Spleen (tissue), 11 donors: ENCODE measurements at regions not wholly inside any gene's neighbourhood (a gene's known extent, or its start where the extent isn't known, plus 50 kb on each side); places are given as distances from the start of the nearest gene placed in this dataset.

Source experiments
- DNase-seq: peaks from one replicate; pipeline ENCODE4 v3.0.0-alpha.2; 2020
- H3K27ac ChIP-seq, 8 donors: fragments of 200-600 bp; sonication (generic) in 7 of 8; 1 replicate in 4 of 8; 2 replicates in 4 of 8; pipeline versions ENCODE4 v1.5.0 to v1.8.0; 2016 to 2021; ENCODE audit warnings: inconsistent platforms in 4 of 8, mild to moderate bottlenecking in 4 of 8, moderate library complexity in 1 of 8
- H3K27me3 ChIP-seq, 7 donors: fragments of 200-600 bp; sonication (generic) in 6 of 7; replicated peaks in 1 of 7; 1 replicate in 4 of 7; 2 replicates in 3 of 7; pipeline versions ENCODE4 v1.5.0 to v1.8.0; 2016 to 2021; ENCODE audit warnings: inconsistent platforms in 3 of 7, mild to moderate bottlenecking in 1 of 7
- H3K36me3 ChIP-seq, 6 donors: fragments of 200-600 bp; sonication (generic) in 5 of 6; 1 replicate in 4 of 6; 2 replicates in 2 of 6; pipeline versions ENCODE4 v1.5.0 to v1.8.0; 2016 to 2021; ENCODE audit warnings: inconsistent platforms in 2 of 6
- H3K4me1 ChIP-seq, 6 donors: fragments of 200-600 bp; sonication (generic) in 5 of 6; 1 replicate in 3 of 6; 2 replicates in 3 of 6; pipeline versions ENCODE4 v1.5.0 to v1.8.0; 2016 to 2021; ENCODE audit warnings: inconsistent platforms in 3 of 6
- H3K4me3 ChIP-seq, 8 donors: fragments of 200-600 bp; sonication (generic) in 7 of 8; 1 replicate in 4 of 8; 2 replicates in 4 of 8; pipeline versions ENCODE4 v1.5.0 to v1.8.0; 2016 to 2021; ENCODE audit warnings: inconsistent platforms in 4 of 8, mild to moderate bottlenecking in 4 of 8, moderate library complexity in 2 of 8
- H3K9me3 ChIP-seq, 8 donors: fragments of 200-600 bp; sonication (generic) in 7 of 8; 1 replicate in 4 of 8; 2 replicates in 4 of 8; pipeline versions ENCODE4 v1.5.0 to v1.8.0; 2016 to 2021; ENCODE audit warnings: inconsistent platforms in 4 of 8
- POLR2A ChIP-seq, 3 donors: fragments of 450-650 bp; IDR thresholded peaks; one replicate each; pipeline ENCODE4 v1.5.1; 2017; ENCODE audit warnings: antibody characterized with exemption in 3 of 3, mild to moderate bottlenecking in 1 of 3
- POLR2AphosphoS5 ChIP-seq, 3 donors: sonication (generic); formaldehyde crosslinking; IDR thresholded peaks; one replicate each; pipeline ENCODE4 v1.5.1; 2017; ENCODE audit warnings: antibody characterized with exemption in 3 of 3
- WGBS, 5 donors: extraction: QIAGEN DNeasy Blood & Tissue Kit in 3 of 5; methylation state at CpG; one replicate each; pipeline versions ENCODE4 v1.1.5 to v1.1.7; 2013 to 2018; 5-methylcytosine and 5-hydroxymethylcytosine counted together
- intact Hi-C: fragments of 100-400 bp; cut with DNase I; formaldehyde crosslinking; loops from one replicate; pipeline ENCODE4 v1.15.0; 2023; ENCODE audit warnings: low total_unique reads
- TF ChIP-seq, protein P1 (sequence below), 11 experiments: fragments of 200-600 bp in 7 of 11; fragments of 450-650 bp in 4 of 11; sonication (generic) in 4 of 11; IDR thresholded peaks in 8 of 11; conservative IDR thresholded peaks in 3 of 11; 1 replicate in 7 of 11; 2 replicates in 4 of 11; pipeline versions ENCODE4 v1.4.0 to v1.8.0; 2016 to 2021; ENCODE audit warnings: antibody characterized with exemption in 11 of 11, inconsistent platforms in 4 of 11, mild to moderate bottlenecking in 1 of 11
- donor health status: healthy with polysubstance abuse.
- donor health status: DM: no; HTN: no; CAD: no; lungs with moderate emphysema.
- donor health status: DM: no; HTN: no; CAD: no.
- donor health status: Bipolar disorder and iron deficiency.
- donor health status: healthy.
- donor health status: DM: no; HTN: no; CAD: no.
- donor health status: DM: yes; HTN: yes; CAD: no.

DNA sequence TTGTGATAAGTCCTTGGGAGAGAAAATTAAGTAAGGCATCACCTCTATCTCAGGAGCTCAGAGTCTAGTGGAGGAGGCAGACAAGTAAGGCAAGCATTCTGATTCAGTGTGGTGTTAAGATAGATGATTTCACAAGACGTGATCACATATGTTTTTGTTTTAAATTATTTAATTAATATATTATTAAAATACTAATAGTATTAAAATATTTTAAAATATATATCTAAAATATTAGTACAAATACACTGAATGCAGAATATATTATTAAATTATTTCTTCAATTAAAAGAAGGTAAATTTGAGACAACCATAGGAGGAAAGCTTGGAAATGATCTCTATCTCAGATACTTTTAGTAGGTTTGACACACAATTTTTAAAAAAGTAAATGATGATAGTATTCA, 51.5 kb upstream of the ANO4 start:
- no peak overlapping the region for H3K4me3 ChIP-seq
- no peak overlapping the region for H3K27ac ChIP-seq
- no peak for TF ChIP-seq POLR2AphosphoS5 (IDR thresholded peaks at IDR 0.05)
- TF ChIP-seq POLR2A (IDR thresholded peaks at IDR 0.05), result no peak
- TF ChIP-seq, protein P1, sequence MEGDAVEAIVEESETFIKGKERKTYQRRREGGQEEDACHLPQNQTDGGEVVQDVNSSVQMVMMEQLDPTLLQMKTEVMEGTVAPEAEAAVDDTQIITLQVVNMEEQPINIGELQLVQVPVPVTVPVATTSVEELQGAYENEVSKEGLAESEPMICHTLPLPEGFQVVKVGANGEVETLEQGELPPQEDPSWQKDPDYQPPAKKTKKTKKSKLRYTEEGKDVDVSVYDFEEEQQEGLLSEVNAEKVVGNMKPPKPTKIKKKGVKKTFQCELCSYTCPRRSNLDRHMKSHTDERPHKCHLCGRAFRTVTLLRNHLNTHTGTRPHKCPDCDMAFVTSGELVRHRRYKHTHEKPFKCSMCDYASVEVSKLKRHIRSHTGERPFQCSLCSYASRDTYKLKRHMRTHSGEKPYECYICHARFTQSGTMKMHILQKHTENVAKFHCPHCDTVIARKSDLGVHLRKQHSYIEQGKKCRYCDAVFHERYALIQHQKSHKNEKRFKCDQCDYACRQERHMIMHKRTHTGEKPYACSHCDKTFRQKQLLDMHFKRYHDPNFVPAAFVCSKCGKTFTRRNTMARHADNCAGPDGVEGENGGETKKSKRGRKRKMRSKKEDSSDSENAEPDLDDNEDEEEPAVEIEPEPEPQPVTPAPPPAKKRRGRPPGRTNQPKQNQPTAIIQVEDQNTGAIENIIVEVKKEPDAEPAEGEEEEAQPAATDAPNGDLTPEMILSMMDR (IDR thresholded peaks at IDR 0.05 in 8 of 11, conservative IDR thresholded peaks at IDR 0.05 in 3 of 11), result no peak
- H3K9me3 ChIP-seq, result peaks cover 0 to 14% (median 4%) of the 10 kb centered on the region in 8 donors
- H3K27me3 ChIP-seq, result peaks cover 0 to 4% (median 0%) of the 10 kb centered on the region in 7 donors
- no peaks in the 10 kb centered on the region for H3K4me1 ChIP-seq
- WGBS, 5 donors, result 69 to 90% (median 81%) methylated on average over 1 of the region's 1 CpG
- DNase-seq, result no peak
- H3K36me3 ChIP-seq, result no peaks in the 10 kb centered on the region
- intact Hi-C loops, result no loop called here
